GM19035 (cell line): ENCODE measurements at regions not wholly inside any gene's neighbourhood (a gene's known extent, or its start where the extent isn't known, plus 50 kb on each side); places are given as distances from the start of the nearest gene placed in this dataset.
A peak's percentile ranks its signal among the peaks of the same experiment; 100 is the strongest.

Experiments
- ATAC-seq: cut with Tn5 transposase; IDR thresholded peaks from one replicate; pipeline ENCODE4 v1.9.1; 2021; ENCODE audit not compliant: unreplicated experiment

GRCh38 chr4:149927514-149927913 is 111.9 kb upstream of the IQCM start:
- ATAC-seq, result no peak

GRCh38 chr4:149928507-149928906 is 112.9 kb upstream of the IQCM start:
- no peak for ATAC-seq

GRCh38 chr4:149931431-149931830 is 115.8 kb upstream of the IQCM start:
- no peak for ATAC-seq

GRCh38 chr4:149932188-149932587 is 116.5 kb upstream of the IQCM start:
- no peak for ATAC-seq

- no peak for ATAC-seq
Observed at GRCh38 chr4:149933120-149933519, 117.5 kb upstream of the IQCM start.

- ATAC-seq, result no peak
Observed at GRCh38 chr4:149933883-149934282, 118.2 kb upstream of the IQCM start.

- no peak for ATAC-seq
Observed at GRCh38 chr4:149949381-149949780, 128.9 kb upstream of the DCLK2 start.

GRCh38 chr4:149951152-149951900 is 126.9 kb upstream of the DCLK2 start:
- ATAC-seq, result no peak

- ATAC-seq, result no peak
Observed at GRCh38 chr4:149952101-149952500, 126.1 kb upstream of the DCLK2 start.

GRCh38 chr4:149952716-149953115 is 125.5 kb upstream of the DCLK2 start:
- ATAC-seq, result no peak

- ATAC-seq, result no peak
Observed at GRCh38 chr4:149955780-149956390, 122.4 kb upstream of the DCLK2 start.

GRCh38 chr4:149956678-149957077 is 121.6 kb upstream of the DCLK2 start:
- ATAC-seq, result no peak

- ATAC-seq, result no peak
Observed at GRCh38 chr4:149961876-149962597, 116.2 kb upstream of the DCLK2 start.

GRCh38 chr4:149964001-149964796 is 114.0 kb upstream of the DCLK2 start:
- ATAC-seq, result no peak

GRCh38 chr4:149965206-149965605 is 113.0 kb upstream of the DCLK2 start:
- ATAC-seq, result no peak

- no peak for ATAC-seq
Observed at GRCh38 chr4:149972407-149972806, 105.8 kb upstream of the DCLK2 start.

GRCh38 chr4:149973181-149973580 is 105.1 kb upstream of the DCLK2 start:
- ATAC-seq, result no peak

GRCh38 chr4:149975172-149975571 is 103.1 kb upstream of the DCLK2 start:
- ATAC-seq, result no peak

GRCh38 chr4:149980121-149980682 is 98.0 kb upstream of the DCLK2 start:
- ATAC-seq, result peak; percentile 24

- peak; percentile 85 for ATAC-seq
Observed at GRCh38 chr4:149980941-149981340, 97.3 kb upstream of the DCLK2 start.

- no peak for ATAC-seq
Observed at GRCh38 chr4:149983401-149983800, 94.8 kb upstream of the DCLK2 start.
